Fibroblast of skin of right biceps (primary cell): ENCODE measurements at regions not wholly inside any gene's neighbourhood (a gene's known extent, or its start where the extent isn't known, plus 50 kb on each side); places are given as distances from the start of the nearest gene placed in this dataset.
"Not testable (repeated sequence)": the region's sequence is repeated elsewhere in the genome, so short reads cannot be mapped to it uniquely, and the experiment has no call there.

Experiments
- DNase-seq: peaks from one replicate; pipeline ENCODE4 v3.0.0-alpha.2; 2013

DNA sequence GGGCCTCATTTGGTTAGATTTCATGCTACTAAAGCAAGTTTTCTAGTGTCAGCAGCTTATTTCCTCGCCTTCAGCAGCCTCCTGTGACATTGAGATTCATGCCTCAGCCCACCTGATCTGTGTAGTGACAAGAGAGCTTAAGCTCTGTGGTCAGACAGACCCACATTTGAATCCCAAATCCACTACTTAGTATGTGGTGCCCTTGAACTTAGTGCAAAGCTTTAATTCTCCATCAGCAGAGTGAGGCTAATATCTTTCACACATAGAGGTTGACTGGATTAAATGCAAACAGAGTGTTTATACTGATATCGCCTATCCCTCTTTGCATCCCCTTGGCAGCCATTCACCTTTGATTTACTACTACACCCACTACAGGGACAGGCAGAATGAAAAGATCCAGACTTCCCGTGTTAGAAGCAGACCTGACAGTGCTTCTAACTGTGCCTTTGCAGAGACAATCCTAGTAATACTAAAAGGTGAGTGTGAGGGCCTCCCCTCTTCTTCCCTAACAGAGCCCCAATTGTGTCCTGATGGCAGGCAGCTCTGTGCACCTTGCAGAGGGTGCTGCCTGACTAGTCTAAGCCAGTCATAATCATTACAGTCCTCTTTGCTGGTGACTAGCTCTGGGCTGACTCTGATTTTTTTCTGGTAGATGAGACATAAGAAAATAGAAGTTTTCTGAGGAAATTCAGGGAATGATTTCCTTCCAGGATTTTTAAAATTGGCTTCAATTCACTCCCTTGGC lies 264.0 kb downstream of the CTH start:
- no peak for DNase-seq

GRCh38 chr1:70675737-70676156 lies 264.7 kb downstream of the CTH start:
- no peak for DNase-seq

DNA sequence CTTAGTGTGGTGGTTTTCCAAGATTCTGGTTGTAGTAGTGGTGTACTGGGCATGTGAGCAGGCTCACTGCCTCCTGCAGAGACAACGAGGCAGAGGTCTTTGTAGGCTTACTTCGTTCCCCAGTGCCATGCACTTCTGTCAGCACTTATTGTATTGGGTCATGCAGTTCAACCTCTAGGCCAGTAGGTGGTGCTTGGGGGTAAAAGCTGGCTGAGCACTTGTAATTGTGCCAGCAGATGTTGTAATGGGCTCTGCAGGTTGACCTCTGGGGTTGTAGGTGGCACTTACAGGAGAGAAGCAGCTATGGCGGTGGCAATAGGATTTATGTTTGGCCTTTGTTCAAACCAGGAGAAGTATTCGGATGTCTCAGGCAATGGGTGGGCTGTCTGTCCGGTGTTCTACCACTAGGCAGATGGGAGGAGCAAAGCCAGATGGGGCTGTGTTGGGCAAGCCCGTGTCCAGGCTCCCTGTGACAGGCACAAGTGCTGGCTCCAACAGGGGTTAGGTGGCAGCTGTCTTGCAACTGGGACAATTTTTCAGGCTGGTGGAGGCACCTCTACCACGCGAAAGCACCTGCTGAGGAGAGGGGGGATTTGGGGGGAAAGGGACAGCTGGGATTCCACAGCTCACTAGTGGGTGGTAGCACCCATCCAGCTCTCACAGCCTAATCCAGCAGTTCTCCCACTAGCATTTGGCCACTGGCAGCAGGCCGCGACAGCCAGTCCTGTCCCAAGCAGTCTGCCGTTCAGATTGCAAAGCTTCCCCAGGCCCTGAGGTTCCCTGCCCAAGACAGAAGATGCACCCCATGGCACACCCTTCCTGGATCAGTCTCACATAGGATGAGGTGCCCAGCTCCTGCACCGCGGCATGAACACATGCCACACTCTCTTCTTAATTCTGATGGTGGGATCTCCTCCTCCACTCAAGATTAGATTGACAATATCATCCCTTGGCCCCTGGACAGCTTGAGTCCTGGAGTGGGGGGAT lies 274.5 kb downstream of the CTH start:
- peak; percentile 53 for DNase-seq

- no peak for DNase-seq
Observed at GRCh38 chr1:70688580-70688979, 277.5 kb downstream of the CTH start.

DNA sequence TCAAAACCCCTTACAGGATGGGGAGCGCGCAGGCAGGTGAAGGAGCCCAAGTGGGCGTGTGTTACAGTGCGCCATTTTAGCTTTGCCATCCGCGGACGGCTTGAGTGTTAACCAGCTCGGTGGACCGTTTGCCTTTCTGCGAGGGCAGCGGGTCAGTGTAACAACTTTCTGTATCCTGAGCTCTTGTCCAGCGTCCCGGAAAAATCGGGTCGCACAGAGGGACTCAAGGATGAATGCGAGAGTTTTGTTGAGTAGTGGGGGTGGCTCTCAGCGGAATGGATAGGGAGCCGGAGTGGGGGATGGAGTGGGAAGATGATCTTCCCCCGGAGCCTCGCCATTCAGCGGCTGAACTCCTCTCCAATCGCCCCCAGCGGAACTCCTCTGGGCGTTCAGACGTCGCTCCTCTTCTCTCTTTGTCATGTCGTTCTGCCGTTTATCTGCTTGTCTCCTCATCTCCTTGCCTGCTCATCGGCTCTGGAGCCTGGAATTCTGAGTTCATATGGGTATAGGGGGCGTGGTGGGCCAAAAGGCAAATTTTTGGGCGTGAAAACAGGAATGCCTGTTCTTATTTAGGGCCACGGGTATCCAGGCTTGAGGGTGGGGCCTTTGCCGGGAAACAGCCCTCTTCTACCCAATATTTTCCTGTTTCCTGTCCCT lies 295.4 kb downstream of the CTH start:
- DNase-seq = peak; percentile 11

GRCh38 chr1:70707214-70707613 lies 296.1 kb downstream of the CTH start:
- DNase-seq = no peak

- DNase-seq = no peak
Observed at GRCh38 chr1:70714149-70714548, 303.1 kb downstream of the CTH start.

GRCh38 chr1:70717211-70717610 lies 306.1 kb downstream of the CTH start:
- no peak for DNase-seq

DNA sequence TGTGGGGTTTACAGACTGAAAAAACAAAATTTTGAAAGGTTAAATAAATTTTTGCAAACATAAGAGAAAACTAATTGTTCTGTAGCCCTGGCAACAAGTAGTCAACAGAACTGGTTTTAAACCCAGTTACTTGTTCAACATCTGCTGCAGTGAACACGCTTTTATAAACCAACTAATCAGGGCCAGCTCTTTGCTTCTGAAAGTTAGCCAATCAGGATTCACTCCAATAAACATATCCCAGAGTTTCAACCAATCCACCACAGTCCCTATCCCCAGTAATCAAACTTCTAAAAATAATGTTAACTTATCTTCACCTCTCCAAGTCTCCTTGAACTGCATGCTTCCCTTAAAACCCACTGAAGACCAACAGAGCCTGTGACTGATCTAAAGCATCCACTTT lies 306.6 kb downstream of the CTH start:
- DNase-seq = no peak

- peak; percentile 15 for DNase-seq
Observed at GRCh38 chr1:70718086-70718630, 307.1 kb downstream of the CTH start.

- DNase-seq = no peak
Observed at GRCh38 chr1:70719154-70719553, 308.1 kb downstream of the CTH start.

DNA sequence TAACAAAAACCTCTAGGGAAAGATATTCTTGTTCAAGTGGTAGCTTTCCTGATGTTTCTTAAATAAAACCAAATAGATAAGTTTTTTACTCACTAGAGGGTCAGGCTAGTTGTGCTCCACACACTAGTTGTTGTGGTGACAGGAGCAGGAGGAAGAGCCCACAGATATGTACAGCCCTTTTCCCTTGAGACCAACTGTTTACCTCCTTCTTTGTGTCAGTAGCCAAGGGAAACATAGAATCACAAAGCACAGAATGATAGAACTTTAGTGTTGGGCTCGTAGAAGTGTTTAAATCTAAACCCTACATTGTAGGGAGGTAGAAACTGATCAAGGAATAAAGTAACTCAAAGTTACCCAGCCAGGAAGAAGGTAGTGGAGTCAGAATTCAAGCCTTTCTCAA lies 309.0 kb downstream of the CTH start:
- no peak for DNase-seq

- no peak for DNase-seq
Observed at GRCh38 chr1:70720521-70720920, 309.5 kb downstream of the CTH start.

GRCh38 chr1:70727886-70728489 lies 316.9 kb downstream of the CTH start:
- no peak for DNase-seq

- DNase-seq = not testable (repeated sequence)
Observed at GRCh38 chr1:70736518-70736917, 311.1 kb downstream of the PTGER3 start.

DNA sequence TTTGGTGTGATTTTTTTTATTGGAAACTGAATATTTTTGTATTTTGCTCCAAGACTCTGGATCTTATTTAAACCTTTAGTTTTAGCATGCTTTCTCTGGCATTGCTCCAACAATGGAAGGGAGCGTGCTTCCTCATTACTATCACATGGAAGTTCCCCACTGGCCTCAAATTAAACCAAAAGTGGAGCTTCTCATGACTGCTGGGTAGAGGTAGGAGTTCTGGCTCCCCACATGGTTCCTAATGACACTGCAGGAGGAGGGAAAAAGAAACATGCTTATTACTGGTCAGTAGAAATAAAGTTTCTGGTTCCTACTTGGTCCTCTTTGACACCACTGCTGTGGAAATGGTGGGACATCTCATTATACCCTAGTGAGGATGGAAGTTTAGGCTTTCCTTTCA lies 310.5 kb downstream of the PTGER3 start:
- no peak for DNase-seq

GRCh38 chr1:70738624-70739023 lies 309.0 kb downstream of the PTGER3 start:
- no peak for DNase-seq

DNA sequence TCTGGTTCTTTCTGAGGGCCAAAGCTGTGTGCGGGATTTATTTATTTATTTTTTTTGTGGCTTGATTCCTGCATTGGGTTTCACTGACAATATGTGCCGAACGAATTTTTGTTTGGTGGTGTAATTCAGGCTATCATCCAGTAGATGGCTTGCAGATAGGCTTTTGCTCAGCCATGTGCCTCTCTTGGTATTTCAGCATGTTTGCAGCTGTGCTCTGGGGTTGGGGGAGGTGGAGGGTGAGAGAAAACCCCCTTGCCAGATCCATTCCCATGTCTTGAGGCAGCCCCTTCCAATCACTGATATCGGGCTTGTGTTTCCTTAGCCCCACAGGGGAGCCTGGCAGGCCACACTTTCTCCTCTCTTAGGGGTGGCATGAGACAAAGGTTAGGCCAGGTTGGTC lies 302.4 kb downstream of the PTGER3 start:
- DNase-seq = peak; percentile 5

DNA sequence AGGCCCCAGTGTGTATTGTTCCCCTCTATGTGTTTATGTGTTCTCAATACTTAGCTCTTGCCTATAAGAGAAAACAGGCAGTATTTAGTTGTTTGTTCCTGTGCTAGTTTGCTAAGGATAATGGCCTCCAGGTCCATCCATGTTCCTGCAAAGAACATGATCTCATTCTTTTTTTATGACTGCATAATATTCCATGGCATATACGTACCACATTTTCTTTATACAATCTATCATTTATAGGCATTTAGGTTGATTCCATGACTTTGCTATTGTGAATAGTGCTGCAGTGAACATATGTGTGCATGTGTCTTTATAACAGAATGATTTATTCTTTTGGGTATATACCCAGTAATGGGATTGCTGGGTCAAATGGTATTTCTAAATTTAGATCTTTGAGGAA lies 301.6 kb downstream of the PTGER3 start:
- DNase-seq = not testable (repeated sequence)

- not testable (repeated sequence) for DNase-seq
Observed at GRCh38 chr1:70747123-70747522, 300.5 kb downstream of the PTGER3 start.

- DNase-seq = not testable (repeated sequence)
Observed at GRCh38 chr1:70751676-70752287, 295.8 kb downstream of the PTGER3 start.

DNA sequence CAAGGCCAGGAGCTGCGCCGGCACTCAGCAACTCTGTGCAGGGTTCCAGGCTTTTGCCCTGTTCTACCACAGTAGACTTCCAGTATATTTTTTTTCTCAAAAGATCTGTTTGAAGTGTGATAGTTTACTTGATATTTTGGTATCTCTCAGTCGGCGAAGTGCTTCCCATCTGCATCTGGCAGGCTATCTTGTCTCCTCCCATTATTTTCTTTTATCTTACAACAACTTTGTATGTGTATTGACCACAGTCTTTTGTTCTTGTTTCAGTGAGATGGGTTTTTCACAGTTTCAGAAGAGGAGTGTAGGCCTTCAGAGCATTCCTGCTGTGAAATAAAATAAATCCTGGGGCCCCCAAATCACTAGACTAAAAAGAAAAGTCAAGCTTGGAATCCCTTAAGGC lies 292.9 kb downstream of the PTGER3 start:
- DNase-seq = no peak
